ENCODE measurements at regions not wholly inside any gene's neighbourhood (a gene's known extent, or its start where the extent isn't known, plus 50 kb on each side); places are given as distances from the start of the nearest gene placed in this dataset.

DNA sequence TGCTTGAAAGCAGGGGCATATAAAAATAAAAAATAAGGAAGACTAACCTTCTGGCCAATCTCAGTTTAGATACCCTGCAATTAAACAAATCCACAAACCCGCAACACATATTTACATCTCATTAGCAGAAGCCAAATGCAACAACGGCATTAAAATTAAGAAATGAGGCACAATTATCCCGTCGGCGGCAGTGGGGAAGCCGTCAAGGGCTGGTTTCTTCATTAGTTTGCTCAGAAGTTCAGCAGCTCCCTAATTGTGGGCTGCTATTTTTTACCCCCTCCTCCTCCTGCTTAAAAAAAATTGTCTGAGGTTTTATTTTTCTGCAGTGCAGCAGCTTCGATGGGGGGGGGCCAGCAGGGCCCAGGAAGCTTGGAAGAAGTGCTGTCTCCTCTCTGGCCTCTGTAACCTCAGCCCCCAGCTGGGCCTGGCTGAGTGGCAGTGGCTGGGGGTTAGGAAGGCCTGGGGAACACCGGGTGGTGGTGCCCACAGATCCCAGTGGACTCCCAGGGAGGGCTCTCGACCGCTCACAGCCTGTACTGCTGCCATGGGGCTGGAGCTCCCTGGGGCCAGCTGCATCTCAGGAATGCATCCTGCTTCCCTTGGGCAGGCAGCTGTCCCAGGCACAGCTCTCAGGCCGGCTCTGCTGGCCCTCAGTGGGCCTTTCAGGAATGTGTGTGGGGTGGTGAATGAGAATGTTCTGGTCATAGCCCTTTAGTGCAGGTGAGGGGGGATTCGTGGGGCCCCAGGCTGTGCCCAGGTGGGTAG lies 148.7 kb upstream of the B3GAT1 start:
- ATAC-seq = no peak
- WGBS, 2 donors (ENCODE audit: low coverage in 1 of 2) = 86 to 87% methylated on average over 6 of the region's 12 CpGs

DNA sequence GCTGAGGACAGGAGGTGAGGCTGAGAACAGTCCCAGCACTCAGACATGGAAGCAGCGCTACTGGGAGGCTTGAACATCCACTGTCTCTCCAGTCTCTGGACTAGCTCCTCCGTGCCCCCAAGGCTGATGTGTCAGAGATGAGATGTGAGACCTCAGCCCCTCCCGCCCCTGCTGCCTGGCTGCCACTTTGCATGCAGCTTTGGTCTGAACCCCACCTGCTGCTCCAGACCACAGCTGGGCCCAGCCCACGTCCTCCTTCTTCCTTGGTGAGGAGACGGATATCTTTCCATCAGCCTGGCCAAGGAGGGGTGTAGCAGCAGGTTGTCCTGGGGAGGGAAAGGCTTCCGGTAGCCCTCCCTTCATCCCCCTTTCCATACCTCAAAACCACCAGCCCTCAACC lies 148.0 kb upstream of the B3GAT1 start:
- H3K27me3 ChIP-seq = peaks cover 5% of the 10 kb centered on the region
- H3K36me3 ChIP-seq = no peaks in the 10 kb centered on the region
- 60% methylated on average over 1 of the region's 6 CpGs; no CpG with 5 or more reads in 1 of the 2 donors for WGBS, 2 donors (ENCODE audit: low coverage in 1 of 2)
- TF ChIP-seq, protein P1, sequence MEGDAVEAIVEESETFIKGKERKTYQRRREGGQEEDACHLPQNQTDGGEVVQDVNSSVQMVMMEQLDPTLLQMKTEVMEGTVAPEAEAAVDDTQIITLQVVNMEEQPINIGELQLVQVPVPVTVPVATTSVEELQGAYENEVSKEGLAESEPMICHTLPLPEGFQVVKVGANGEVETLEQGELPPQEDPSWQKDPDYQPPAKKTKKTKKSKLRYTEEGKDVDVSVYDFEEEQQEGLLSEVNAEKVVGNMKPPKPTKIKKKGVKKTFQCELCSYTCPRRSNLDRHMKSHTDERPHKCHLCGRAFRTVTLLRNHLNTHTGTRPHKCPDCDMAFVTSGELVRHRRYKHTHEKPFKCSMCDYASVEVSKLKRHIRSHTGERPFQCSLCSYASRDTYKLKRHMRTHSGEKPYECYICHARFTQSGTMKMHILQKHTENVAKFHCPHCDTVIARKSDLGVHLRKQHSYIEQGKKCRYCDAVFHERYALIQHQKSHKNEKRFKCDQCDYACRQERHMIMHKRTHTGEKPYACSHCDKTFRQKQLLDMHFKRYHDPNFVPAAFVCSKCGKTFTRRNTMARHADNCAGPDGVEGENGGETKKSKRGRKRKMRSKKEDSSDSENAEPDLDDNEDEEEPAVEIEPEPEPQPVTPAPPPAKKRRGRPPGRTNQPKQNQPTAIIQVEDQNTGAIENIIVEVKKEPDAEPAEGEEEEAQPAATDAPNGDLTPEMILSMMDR (IDR thresholded peaks at IDR 0.05) = no peak
- TF ChIP-seq POLR2AphosphoS5 (IDR thresholded peaks at IDR 0.05) (no peak), POLR2A (IDR thresholded peaks at IDR 0.05) (no peak), EP300 (IDR thresholded peaks at IDR 0.05) (no peak)
- no peaks in the 10 kb centered on the region for H3K4me1 ChIP-seq
- H3K27ac ChIP-seq = no peak overlapping the region
- no peak for ATAC-seq
- H3K4me3 ChIP-seq = no peak overlapping the region
- no peaks in the 10 kb centered on the region for H3K9me3 ChIP-seq

More for the DNA sequence above, 148.7 kb upstream of the B3GAT1 start:
- H3K4me1 ChIP-seq = no peaks in the 10 kb centered on the region
- TF ChIP-seq, protein P1 (IDR thresholded peaks at IDR 0.05) = no peak
- no peak for TF ChIP-seq EP300 (IDR thresholded peaks at IDR 0.05)
- TF ChIP-seq POLR2A (IDR thresholded peaks at IDR 0.05) = no peak
- no peak for TF ChIP-seq POLR2AphosphoS5 (IDR thresholded peaks at IDR 0.05)
- H3K27ac ChIP-seq = no peak overlapping the region
- no peak overlapping the region for H3K4me3 ChIP-seq
- H3K36me3 ChIP-seq = no peaks in the 10 kb centered on the region
- H3K27me3 ChIP-seq = peaks cover 5% of the 10 kb centered on the region
- H3K9me3 ChIP-seq = no peaks in the 10 kb centered on the region

DNA sequence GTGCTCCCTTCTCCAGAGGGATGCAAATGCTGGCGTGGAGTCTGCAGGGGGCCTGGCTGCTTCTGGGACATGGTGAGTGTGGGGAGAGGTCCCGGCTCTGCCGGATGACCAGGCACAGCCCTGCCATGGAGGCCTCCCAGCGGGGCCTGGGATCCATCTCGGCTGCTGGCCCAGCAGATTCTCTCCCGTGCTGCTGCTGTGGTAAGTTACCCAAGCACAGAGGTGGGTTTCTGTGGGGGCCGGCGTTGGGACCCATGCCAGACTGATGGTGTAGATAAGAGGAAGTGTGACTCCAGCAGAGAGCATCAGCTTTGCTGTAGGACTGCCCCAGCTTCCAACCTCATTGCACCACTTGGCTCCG lies 147.5 kb upstream of the B3GAT1 start:
- H3K36me3 ChIP-seq = no peaks in the 10 kb centered on the region
- no peaks in the 10 kb centered on the region for H3K9me3 ChIP-seq
- no peak for ATAC-seq
- TF ChIP-seq, protein P1 (IDR thresholded peaks at IDR 0.05) = no peak
- TF ChIP-seq EP300 (IDR thresholded peaks at IDR 0.05) (no peak), POLR2AphosphoS5 (IDR thresholded peaks at IDR 0.05) (no peak), POLR2A (IDR thresholded peaks at IDR 0.05) (no peak)
- H3K4me3 ChIP-seq = no peak overlapping the region
- H3K4me1 ChIP-seq = no peaks in the 10 kb centered on the region
- H3K27me3 ChIP-seq = peaks cover 5% of the 10 kb centered on the region
- WGBS, 2 donors (ENCODE audit: low coverage in 1 of 2) = 50% methylated on average over 1 of the region's 9 CpGs; no CpG with 5 or more reads in 1 of the 2 donors
- no peak overlapping the region for H3K27ac ChIP-seq

DNA sequence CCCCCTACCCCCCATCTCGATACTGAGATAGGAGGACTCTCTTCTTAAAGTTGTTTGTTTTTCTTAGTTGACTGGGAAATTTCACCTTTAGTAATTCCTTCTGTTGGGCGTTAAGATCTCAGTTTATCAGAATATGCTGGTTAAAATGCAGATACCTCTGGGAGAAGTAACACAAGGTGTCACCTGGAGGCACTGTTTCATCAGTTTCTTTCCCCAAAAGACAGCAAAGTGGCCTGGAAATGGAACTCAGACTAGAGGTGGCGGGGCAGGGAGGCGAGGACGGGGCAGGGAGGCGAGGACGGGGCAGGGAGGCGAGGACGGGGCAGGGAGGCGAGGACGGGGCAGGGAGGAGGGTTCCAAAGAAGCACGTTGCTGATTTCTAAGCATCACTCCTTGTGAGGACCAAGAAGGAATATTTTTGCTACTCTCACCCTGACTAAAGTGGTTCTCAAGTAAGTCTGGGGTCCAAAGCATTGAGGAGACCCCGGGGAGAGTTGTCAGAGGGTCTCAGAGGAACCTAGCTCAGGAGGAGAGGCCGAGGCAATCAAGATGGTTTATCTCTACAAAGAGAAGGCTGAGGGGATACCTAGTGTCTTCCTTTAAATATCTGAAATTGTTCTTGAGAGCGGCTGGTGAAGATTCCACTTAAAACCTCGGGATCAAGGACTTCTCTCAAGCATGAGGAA lies 147.0 kb upstream of the B3GAT1 start:
- WGBS, 2 donors (ENCODE audit: low coverage in 1 of 2) = 74 to 92% methylated on average over 2 to 16 of the region's 16 CpGs
- Histone ChIP-seq H3K36me3 (no peaks in the 10 kb centered on the region), H3K4me1 (no peaks in the 10 kb centered on the region), H3K9me3 (no peaks in the 10 kb centered on the region), H3K27ac (no peak overlapping the region), H3K4me3 (no peak overlapping the region), H3K27me3 (peaks cover 9% of the 10 kb centered on the region)
- ATAC-seq = no peak
- TF ChIP-seq, protein P1 (IDR thresholded peaks at IDR 0.05) = no peak
- TF ChIP-seq POLR2AphosphoS5 (IDR thresholded peaks at IDR 0.05) = no peak
- no peak for TF ChIP-seq EP300 (IDR thresholded peaks at IDR 0.05)
- TF ChIP-seq POLR2A (IDR thresholded peaks at IDR 0.05) = no peak
